A673 (cell line): ENCODE measurements at regions not wholly inside any gene's neighbourhood (a gene's known extent, or its start where the extent isn't known, plus 50 kb on each side); places are given as distances from the start of the nearest gene placed in this dataset.

Experiments
- EZH2 ChIP-seq: fragments of 200-600 bp; sonication (generic); IDR thresholded peaks from 2 replicates; pipeline ENCODE4 v1.6.1; 2017; ENCODE audit warnings: borderline replicate concordance, low read depth, mild to moderate bottlenecking, mixed read lengths, antibody characterized with exemption, low read length; ENCODE audit not compliant: poor library complexity, severe bottlenecking
- TF ChIP-seq, protein P1 (sequence below): fragments of 300-800, 200-600 bp; sonication (generic); conservative IDR thresholded peaks from 2 replicates; pipeline ENCODE4 v1.5.1; 2017; ENCODE audit warnings: low read depth, mild to moderate bottlenecking, antibody characterized with exemption, low read length, moderate library complexity, mixed read lengths

DNA sequence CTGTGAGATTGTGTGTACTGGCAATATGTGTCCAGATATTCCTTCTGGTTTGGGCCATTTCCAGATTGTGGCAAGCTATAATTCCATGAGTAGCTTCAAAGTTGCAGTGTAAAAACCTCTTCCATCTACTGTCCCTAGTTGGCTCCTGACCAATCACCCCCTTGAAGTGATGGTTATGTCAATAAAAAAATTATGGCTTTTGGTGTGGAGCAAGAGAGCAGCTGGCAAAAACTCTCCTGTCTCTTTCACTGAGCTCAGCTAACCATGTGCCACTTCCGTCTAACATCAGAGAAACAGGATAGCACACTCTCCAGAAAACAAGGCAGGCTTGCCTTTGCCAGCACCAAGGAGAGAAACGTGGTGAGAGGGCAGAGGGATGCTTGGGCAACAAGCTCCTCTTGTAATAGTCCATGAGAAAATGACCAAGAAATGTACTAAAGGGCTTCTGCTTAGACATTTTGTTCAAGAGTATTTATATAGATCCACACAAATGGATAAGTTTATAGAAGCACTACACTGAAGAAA, 914.4 kb upstream of the SEMA6A start:
- TF ChIP-seq, protein P1, sequence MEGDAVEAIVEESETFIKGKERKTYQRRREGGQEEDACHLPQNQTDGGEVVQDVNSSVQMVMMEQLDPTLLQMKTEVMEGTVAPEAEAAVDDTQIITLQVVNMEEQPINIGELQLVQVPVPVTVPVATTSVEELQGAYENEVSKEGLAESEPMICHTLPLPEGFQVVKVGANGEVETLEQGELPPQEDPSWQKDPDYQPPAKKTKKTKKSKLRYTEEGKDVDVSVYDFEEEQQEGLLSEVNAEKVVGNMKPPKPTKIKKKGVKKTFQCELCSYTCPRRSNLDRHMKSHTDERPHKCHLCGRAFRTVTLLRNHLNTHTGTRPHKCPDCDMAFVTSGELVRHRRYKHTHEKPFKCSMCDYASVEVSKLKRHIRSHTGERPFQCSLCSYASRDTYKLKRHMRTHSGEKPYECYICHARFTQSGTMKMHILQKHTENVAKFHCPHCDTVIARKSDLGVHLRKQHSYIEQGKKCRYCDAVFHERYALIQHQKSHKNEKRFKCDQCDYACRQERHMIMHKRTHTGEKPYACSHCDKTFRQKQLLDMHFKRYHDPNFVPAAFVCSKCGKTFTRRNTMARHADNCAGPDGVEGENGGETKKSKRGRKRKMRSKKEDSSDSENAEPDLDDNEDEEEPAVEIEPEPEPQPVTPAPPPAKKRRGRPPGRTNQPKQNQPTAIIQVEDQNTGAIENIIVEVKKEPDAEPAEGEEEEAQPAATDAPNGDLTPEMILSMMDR = no peak
- TF ChIP-seq EZH2 = no peak
